GM12891 (cell line): ENCODE measurements at regions not wholly inside any gene's neighbourhood (a gene's known extent, or its start where the extent isn't known, plus 50 kb on each side); places are given as distances from the start of the nearest gene placed in this dataset.
A peak's percentile ranks its signal among the peaks of the same experiment; 100 is the strongest.

Experiments
- DNase-seq: peaks from one replicate; pipeline ENCODE4 v3.0.0; 2011; ENCODE audit warnings: low spot score; ENCODE audit not compliant: insufficient read length
- FAIRE-seq: peaks from 2 replicates; lab custom pipeline; 2011; peaks lifted over from hg19 to GRCh38; lab: Jason Lieb, UNC
- PAX5 ChIP-seq: IDR thresholded peaks from 2 replicates; pipeline ENCODE4 v1.6.1; 2011; ENCODE audit warnings: low read length, moderate library complexity, mild to moderate bottlenecking; ENCODE audit not compliant: insufficient read depth, severe bottlenecking
- POLR2A ChIP-seq: IDR thresholded peaks from 2 replicates; pipeline ENCODE4 v1.6.1; 2011; ENCODE audit warnings: low read depth, low read length, control low read depth
- POLR2AphosphoS5 ChIP-seq: IDR thresholded peaks from 2 replicates; pipeline ENCODE4 v1.6.1; 2011; ENCODE audit warnings: low read depth, low read length, control low read depth
- POU2F2 ChIP-seq: IDR thresholded peaks from 2 replicates; pipeline ENCODE4 v1.6.1; 2011; ENCODE audit warnings: low read depth, mild to moderate bottlenecking, control low read depth, low read length, moderate library complexity
- SPI1 ChIP-seq: IDR thresholded peaks from 2 replicates; pipeline ENCODE4 v1.6.1; 2011; ENCODE audit warnings: low read depth, low read length, control low read depth
- TAF1 ChIP-seq: IDR thresholded peaks from 2 replicates; pipeline ENCODE4 v1.6.1; 2011; ENCODE audit warnings: low read depth, low read length, control low read depth

DNA sequence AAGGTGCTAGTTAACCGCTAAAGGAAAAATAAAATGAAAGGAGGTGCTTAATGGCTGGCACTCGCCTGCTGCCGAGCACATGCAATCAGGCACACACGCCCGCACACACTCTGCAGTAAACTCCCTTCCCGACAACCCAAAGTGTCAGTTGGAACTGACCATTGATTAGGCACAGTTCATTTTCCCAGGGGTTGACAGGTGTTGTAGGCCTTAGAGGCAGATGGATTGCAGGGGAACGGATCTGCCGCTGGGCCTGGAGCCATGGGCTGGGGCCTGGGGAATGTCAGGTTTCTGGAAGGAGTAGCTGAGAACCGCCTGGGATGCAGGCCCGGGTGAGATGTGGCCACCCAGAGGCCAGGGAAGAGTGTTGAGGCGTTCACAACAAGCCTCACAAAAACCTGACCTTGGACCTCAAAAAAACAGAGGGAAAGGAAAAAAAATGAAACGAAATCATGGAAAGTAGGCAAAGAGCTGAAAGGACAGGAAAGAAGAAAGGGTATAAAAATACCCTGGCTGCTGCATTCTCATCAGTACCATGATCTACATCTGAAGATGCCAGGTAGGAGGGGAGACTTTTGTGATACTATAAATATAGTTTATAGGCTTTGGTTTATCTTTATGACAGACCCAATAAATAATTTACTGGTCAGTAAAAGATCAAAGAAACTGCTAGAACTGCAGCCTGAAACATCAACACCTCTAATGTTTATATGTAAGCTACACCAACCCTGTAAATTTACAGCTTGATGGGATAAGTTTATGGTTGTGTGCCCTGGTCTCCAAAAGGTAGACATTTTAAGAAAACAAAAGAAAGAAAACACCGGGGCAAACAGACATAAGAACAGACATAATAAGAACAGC is 313.4 kb downstream of the BUD13 start:
- FAIRE-seq (no peak), DNase-seq (no peak)
- no peak for TF ChIP-seq POU2F2
- no peak for TF ChIP-seq POLR2A
- no peak for TF ChIP-seq TAF1
- TF ChIP-seq SPI1 = no peak
- no peak for TF ChIP-seq POLR2AphosphoS5
- TF ChIP-seq PAX5 = no peak

DNA sequence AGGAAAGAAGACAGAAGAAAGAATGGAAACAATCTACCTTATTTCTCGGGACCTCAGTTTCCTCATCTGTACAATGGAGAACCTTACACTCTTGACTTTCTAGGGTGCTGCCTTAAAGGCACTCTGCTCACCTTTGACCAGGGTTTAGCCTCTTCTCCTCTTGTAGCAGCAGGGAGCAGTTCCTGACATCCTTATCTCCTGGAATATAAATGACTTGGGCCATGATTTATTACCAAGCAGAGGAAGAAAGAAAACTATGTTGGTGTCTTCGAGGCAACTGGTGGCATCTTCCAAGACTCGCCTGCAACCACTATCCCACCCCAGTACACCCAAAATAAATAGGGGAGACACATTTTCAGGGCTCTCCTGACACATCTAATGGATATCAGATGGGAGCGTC is 314.2 kb downstream of the BUD13 start:
- TF ChIP-seq PAX5 (no peak), POLR2AphosphoS5 (no peak), TAF1 (no peak), POLR2A (no peak)
- FAIRE-seq (no peak), DNase-seq (no peak)

DNA sequence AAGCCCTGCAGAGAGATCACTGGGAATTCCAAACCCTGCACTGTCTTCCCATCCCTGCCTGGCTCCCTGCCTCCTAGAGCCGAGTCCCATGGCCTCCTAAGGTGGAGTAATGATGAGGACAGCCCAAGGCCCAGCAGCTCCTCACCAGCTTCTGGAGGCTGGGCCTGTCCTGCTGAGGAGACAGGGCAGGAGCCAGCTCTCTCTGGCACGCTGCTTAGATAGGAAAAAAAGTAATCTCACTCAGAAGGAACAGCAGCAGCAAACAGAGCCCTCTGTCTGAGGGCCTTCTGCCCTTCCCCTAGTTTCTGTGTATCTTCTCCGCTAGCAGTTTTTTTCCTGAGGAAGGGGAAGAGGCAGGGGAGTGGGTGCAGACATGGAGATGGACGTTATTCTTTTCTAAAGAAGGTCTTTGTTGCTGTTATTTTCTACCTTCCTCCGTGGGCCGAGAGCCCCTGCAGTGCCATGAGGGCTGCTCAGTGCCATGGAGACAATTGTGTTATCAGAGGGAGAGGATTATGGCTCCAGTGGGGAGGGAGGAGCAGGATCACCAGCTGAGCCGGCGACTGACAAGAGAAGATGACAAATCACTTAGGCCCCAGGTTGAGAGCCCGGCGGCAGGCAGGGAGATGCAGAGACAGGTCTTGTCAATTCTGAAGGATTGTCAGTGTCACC is 315.3 kb downstream of the BUD13 start:
- no peak for DNase-seq

DNA sequence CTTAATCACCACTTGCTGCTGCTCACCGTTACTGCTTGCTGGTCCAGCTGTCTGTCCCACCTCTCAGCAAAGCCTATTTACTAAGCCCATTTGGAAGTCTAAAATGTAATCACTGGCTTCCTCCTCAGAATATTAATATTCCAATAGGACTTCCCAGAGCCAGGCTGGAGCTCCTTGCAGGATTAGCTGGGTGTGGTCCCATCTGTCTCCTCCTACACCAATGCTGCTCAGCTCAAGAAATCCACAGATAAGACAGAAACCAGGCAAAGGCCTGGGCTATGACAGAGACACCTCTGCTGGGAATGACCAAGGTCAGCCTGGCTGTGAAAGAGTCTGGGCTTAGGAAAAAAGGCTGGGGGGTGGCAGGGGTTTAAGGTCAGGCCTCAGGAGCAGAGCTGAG is 317.8 kb downstream of the BUD13 start:
- no peak for TF ChIP-seq SPI1
- no peak for FAIRE-seq

More for the DNA sequence above, 315.3 kb downstream of the BUD13 start:
- no peak for TF ChIP-seq TAF1
- no peak for TF ChIP-seq SPI1
- FAIRE-seq = no peak

DNA sequence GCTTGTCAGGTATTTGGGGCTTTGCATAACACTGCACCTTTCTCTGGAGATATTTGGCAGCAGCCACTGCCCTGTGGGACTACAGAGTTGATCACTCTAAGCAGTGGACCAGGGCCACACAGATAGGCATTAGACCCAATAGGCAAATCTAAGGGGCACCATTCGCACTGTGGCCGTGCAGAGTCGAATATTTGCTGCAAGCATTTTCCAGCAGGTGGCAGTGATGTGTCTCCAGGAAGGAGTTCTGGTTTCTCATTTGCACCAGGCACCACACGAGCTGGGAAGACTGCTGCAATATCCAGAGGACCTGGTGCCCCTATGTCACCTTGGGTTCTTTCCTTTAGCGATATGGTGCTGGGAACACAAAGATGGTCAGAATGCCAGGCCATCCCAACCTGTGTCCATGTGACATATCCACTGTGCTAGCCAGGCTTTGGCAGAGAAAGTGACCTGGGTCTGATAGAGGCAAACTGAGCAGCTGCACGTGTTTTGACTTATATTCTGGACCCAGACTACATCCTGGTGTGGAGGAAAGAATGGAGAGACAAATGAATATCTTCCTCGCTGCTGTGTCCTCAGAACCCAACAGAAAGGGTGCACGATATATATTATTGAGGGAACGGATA is 318.7 kb downstream of the BUD13 start:
- peak; percentile 27 for DNase-seq
- TF ChIP-seq PAX5 = no peak
- TF ChIP-seq POU2F2 = no peak
- no peak for TF ChIP-seq SPI1
- no peak for TF ChIP-seq POLR2AphosphoS5
- TF ChIP-seq TAF1 = no peak
- no peak for TF ChIP-seq POLR2A
- FAIRE-seq = peak; percentile 20

More for the DNA sequence above, 317.8 kb downstream of the BUD13 start:
- DNase-seq = no peak

DNA sequence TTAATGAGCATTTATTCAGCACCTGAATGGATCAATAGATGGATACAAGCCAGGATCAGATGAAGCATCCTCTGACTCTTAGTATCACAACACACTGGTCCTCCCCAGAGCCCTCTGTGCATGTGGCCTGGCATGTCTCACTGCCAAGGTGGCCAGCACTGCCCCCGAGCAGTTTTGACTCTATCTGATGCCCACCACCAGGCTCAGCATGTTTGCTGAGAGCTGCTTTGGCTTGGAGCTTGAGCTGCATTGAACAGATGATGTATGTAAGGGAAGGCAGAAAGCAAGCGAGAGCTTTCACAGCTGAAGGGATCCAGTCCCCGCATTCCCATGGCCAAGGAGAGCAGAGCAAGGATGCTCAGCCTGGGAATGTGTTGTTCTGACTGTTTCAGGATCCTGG is 320.3 kb downstream of the BUD13 start:
- DNase-seq = no peak
- TF ChIP-seq SPI1 (no peak), PAX5 (no peak), POU2F2 (no peak), TAF1 (no peak), POLR2AphosphoS5 (no peak), POLR2A (no peak)
- FAIRE-seq = no peak

DNA sequence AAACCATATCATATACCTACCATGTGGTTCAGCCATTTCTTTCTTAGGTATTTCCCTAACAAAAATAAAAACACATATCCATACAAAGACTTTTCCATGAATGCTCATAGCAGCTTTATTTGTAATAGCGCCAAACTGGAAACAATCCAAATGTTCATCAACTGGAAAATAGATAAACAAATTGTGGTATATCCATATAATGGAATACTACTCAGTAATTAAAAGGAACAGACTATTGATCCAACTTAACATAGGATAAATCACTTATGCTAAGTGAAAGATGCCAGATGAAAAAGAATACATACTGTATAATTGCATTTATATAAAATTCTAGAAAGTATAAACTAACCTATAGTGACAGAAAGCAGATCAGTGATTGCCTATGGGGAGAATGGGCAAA is 323.3 kb downstream of the BUD13 start:
- no peak for TF ChIP-seq SPI1
- TF ChIP-seq POU2F2 = no peak
- no peak for TF ChIP-seq POLR2A
- TF ChIP-seq POLR2AphosphoS5 = no peak
- no peak for TF ChIP-seq TAF1
- no peak for TF ChIP-seq PAX5
- FAIRE-seq (no peak), DNase-seq (no peak)

DNA sequence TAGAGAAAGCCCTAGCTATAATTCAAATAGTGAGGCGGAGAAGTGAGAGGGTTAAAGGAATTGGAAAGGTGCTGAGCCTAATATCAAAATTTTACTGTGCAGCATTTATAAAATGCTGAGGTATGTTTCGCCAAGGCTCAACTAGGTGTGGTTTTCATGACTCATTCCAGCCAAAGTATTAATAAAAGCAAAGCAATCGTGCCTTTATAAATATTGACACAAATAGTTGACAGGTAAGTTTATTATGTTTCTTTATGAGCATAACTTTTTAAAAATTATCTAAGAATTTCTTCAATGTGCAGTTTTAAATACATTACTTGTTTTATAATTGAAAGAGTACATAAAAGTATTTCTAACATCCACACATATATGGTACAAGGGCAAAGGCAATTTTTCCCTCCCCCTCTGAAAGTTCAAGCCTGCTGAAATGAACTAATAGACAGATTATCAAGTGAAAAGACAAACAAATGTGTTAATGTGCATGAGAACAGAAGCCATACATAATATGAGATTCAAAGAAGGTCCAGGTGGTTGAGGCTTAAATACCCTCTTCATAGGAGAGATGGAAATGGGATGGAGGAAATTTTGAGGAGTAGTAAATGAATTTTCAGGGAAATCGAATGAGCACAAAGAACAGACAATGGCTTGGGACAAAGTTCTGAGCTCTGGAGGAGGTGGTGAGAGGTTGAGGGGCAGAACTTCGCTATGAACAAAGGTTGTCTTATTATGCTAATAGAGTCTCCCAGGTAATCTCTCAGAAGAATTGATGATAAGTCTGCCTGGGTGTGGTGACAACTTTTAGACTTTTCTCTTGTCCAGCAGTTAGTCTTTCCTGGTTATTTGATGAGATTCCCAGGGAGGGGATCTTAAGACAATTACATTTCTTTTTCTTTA is 326.5 kb downstream of the BUD13 start:
- no peak for DNase-seq
- no peak for TF ChIP-seq PAX5
- TF ChIP-seq POLR2AphosphoS5 = no peak
- TF ChIP-seq POU2F2 = no peak
- TF ChIP-seq POLR2A = no peak
- no peak for TF ChIP-seq TAF1
- no peak for TF ChIP-seq SPI1
- FAIRE-seq = no peak
